Activated CD8-positive, alpha-beta memory T cell treated with anti-CD3 and anti-CD28 coated beads, Interleukin-2, amount 50 U/mL, for 1 hour (primary cell): ENCODE measurements at regions not wholly inside any gene's neighbourhood (a gene's known extent, or its start where the extent isn't known, plus 50 kb on each side); places are given as distances from the start of the nearest gene placed in this dataset.
"Not testable (repeated sequence)": the region's sequence is repeated elsewhere in the genome, so short reads cannot be mapped to it uniquely, and the experiment has no call there.

Experiments used
- DNase-seq: peaks from one replicate; pipeline ENCODE4 v3.0.0-alpha.2; 2020; ENCODE audit errors: extremely low read depth

- DNase-seq, result no peak
These were observed 343.7 kb downstream of the NSUN3 start for GRCh38 chr3:94406595-94406994.

GRCh38 chr3:94412936-94413335 lies 350.1 kb downstream of the NSUN3 start:
- not testable (repeated sequence) for DNase-seq

GRCh38 chr3:94413336-94414108 lies 350.7 kb downstream of the NSUN3 start:
- DNase-seq, result no peak

GRCh38 chr3:94414418-94414817 lies 351.6 kb downstream of the NSUN3 start:
- no peak for DNase-seq

GRCh38 chr3:94416768-94417167 lies 353.9 kb downstream of the NSUN3 start:
- no peak for DNase-seq

- no peak for DNase-seq
These were observed 355.1 kb downstream of the NSUN3 start for GRCh38 chr3:94417963-94418455.

- no peak for DNase-seq
These were observed 358.1 kb downstream of the NSUN3 start for GRCh38 chr3:94420931-94421330.

GRCh38 chr3:94423578-94423977 lies 360.7 kb downstream of the NSUN3 start:
- no peak for DNase-seq

GRCh38 chr3:94429517-94429916 lies 366.7 kb downstream of the NSUN3 start:
- DNase-seq, result no peak

- no peak for DNase-seq
These were observed 369.2 kb downstream of the NSUN3 start for GRCh38 chr3:94431876-94432570.

GRCh38 chr3:94433811-94434210 lies 370.9 kb downstream of the NSUN3 start:
- DNase-seq, result no peak

- DNase-seq, result no peak
These were observed 378.1 kb downstream of the NSUN3 start for GRCh38 chr3:94440767-94441493.

GRCh38 chr3:94441494-94441847 lies 378.6 kb downstream of the NSUN3 start:
- no peak for DNase-seq

- no peak for DNase-seq
These were observed 391.0 kb downstream of the NSUN3 start for GRCh38 chr3:94453864-94454263.

GRCh38 chr3:94459167-94459566 lies 396.3 kb downstream of the NSUN3 start:
- no peak for DNase-seq

- no peak for DNase-seq
These were observed 398.1 kb downstream of the NSUN3 start for GRCh38 chr3:94460931-94461330.

GRCh38 chr3:94462931-94463330 lies 400.1 kb downstream of the NSUN3 start:
- no peak for DNase-seq

- DNase-seq, result no peak
These were observed 409.6 kb downstream of the NSUN3 start for GRCh38 chr3:94472511-94472910.

GRCh38 chr3:94481226-94481898 lies 418.5 kb downstream of the NSUN3 start:
- no peak for DNase-seq

- no peak for DNase-seq
These were observed 419.8 kb downstream of the NSUN3 start for GRCh38 chr3:94482686-94483085.

- no peak for DNase-seq
These were observed 420.5 kb downstream of the NSUN3 start for GRCh38 chr3:94483403-94483802.

- DNase-seq, result no peak
These were observed 432.1 kb downstream of the NSUN3 start for GRCh38 chr3:94494992-94495391.
